Fibroblast of the aortic adventitia (primary cell): ENCODE measurements at regions not wholly inside any gene's neighbourhood (a gene's known extent, or its start where the extent isn't known, plus 50 kb on each side); places are given as distances from the start of the nearest gene placed in this dataset.

Experiments
- DNase-seq: peaks from one replicate; pipeline ENCODE4 v3.0.0-alpha.2; 2010; ENCODE audit warnings: low read depth
- H3K4me3 ChIP-seq: 2 replicates; pipeline ENCODE4 v1.5.1; 2011; ENCODE audit warnings: low read depth, mild to moderate bottlenecking, control low read depth, low read length, moderate library complexity
- TF ChIP-seq, protein P1 (sequence below): IDR thresholded peaks from 2 replicates; pipeline ENCODE4 v1.5.1; 2011; ENCODE audit warnings: mild to moderate bottlenecking, low read length, control low read depth, inconsistent platforms; ENCODE audit not compliant: insufficient read depth

DNA sequence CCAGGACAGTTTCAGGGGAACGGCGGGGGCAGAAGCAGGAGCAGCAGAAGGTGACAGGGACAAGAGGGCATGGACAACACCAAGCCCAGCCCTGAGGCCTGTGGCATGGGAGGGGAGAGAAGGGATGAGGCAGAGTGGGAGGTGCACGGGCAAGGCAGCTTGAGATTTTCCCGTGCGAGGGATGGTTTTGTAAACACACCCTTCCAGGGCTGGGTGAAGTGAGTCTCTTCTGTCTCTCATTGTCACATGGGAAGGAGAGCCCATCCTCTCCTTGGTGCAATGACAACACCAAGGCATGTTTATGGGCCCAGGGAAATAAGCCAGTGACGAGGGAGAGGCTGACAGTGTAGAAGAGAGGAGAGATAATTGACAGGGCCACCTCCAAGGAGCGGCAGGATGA, 69.6 kb upstream of the RIOK3 start:
- no peak overlapping the region for H3K4me3 ChIP-seq
- TF ChIP-seq, protein P1, sequence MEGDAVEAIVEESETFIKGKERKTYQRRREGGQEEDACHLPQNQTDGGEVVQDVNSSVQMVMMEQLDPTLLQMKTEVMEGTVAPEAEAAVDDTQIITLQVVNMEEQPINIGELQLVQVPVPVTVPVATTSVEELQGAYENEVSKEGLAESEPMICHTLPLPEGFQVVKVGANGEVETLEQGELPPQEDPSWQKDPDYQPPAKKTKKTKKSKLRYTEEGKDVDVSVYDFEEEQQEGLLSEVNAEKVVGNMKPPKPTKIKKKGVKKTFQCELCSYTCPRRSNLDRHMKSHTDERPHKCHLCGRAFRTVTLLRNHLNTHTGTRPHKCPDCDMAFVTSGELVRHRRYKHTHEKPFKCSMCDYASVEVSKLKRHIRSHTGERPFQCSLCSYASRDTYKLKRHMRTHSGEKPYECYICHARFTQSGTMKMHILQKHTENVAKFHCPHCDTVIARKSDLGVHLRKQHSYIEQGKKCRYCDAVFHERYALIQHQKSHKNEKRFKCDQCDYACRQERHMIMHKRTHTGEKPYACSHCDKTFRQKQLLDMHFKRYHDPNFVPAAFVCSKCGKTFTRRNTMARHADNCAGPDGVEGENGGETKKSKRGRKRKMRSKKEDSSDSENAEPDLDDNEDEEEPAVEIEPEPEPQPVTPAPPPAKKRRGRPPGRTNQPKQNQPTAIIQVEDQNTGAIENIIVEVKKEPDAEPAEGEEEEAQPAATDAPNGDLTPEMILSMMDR, result no peak

DNA sequence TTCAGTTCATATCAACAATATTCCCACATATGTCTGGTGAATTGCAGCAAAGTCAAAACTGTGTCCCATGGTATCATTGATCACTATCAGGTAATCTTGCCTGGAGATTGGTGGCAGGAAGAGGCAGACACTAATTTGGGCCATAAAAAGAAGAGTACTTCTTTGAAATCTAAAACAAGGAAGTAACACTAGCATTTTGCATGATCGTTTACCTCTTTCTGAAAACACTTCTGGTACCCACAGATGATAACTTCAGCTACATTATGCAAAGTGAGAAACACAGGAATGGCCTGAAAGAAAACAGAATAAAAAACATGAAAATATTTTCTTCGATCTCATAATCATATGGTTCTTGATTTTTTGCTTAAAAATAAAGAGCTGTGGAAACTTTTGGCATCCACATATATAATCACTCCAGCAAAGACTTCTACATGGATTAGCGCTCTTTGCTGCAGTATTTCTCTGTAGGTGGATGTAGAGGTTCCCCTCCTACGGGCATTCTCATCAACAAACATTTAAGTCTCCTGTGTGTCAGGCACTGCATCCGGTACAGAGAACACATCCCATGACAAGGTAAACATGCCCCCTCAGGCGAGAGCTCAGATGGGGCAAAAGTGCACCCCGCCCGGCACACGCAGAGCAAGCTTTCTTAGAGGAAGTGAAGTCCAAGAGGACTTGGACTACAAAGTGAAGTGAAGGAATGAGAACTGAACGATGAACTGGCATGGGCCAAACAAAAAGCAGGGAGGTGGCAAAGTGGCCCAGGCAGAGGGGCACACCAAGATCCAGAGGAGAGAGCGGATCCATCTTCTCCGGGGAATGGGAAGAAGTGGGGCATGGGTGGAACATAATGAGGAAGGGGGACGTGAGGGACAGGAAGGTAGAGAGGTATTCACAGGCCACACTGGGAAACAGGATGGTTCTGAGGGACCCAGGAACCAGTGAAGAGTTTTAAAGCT, 68.0 kb upstream of the RIOK3 start:
- no peak overlapping the region for H3K4me3 ChIP-seq
- DNase-seq, result no peak
- TF ChIP-seq, protein P1, result no peak

More for the DNA sequence above, 69.6 kb upstream of the RIOK3 start:
- DNase-seq, result no peak

DNA sequence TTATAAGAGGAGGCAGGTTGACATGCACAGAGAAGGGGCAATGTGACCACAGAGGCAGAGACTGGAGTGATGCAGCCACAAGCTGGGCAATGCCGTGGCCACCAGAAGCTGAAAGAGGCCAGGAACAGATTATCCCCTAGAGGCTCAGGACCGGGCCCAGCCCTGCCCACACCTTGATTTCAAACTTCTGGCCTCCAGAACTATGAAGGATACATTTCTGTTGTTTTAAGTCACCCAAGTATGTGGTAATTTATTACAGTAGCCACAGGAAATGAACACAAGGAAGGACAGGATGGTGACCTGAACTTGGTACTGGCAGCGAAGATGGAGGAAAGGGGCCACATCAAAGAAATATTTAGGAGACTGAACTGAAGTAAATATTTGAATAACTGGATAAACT, 66.8 kb upstream of the RIOK3 start:
- TF ChIP-seq, protein P1, result no peak
- H3K4me3 ChIP-seq, result no peak overlapping the region
- no peak for DNase-seq

DNA sequence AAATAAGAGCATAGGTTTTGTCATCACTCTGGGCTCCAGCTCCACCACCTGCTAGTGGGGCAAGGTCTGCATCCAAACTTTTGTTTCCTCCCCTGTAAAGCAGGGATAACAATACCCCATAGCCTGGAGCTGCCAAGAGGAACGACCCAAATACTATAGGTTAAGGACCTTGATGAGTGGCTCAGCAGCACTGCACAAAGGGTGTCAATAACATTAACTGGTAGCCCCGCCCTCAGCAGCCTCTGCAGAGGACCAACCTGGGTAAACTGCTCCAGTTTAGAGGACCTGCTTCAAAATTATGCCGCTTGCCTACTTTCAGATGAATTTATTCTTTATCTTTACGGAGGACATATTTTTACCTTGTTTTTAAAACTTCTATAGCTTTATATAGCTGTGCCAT, 65.8 kb upstream of the RIOK3 start:
- no peak for DNase-seq
- TF ChIP-seq, protein P1, result no peak
- H3K4me3 ChIP-seq, result no peak overlapping the region

DNA sequence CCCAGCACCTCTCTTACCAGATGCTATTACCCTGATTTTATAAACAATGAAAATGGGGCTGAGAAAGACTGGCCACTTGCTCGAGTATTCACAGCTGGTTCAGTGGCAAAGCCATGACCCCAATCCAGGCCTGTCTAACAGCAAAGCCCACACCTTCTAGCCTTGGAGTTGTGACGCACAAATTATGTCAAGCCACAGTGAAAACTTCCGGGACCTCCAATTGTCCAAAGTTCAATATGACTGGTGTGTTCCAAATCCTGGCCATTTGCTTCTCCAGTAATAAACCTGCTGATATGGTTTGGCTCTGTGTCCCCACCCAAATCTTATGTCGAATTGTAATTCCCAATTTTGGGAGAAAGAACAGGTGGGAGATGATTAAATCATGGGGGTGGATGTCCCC, 64.7 kb upstream of the RIOK3 start:
- TF ChIP-seq, protein P1, result no peak
- no peak for DNase-seq
- no peak overlapping the region for H3K4me3 ChIP-seq

DNA sequence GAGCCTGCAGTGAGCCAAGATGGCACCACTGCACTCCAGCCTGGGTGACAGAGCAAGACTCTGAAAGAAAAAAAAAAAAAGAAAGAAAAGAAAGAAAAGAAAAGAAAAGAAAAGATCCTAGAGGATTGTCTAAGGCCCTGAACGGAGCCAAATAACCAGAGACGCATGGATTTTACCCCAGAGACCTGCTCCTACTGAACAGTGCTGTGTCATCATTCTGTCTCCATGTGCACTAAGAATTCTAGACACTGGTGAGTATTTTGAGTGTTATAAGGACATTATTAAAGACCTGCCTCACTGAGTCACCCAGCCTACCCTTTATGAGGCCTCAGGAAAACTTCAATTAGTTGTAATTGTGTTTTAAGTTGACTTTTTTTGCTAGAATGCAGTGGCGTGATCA, 61.9 kb upstream of the RIOK3 start:
- TF ChIP-seq, protein P1, result no peak
- no peak overlapping the region for H3K4me3 ChIP-seq
- DNase-seq, result no peak
